CD14-positive monocyte (primary cell): ENCODE measurements at regions not wholly inside any gene's neighbourhood (a gene's known extent, or its start where the extent isn't known, plus 50 kb on each side); places are given as distances from the start of the nearest gene placed in this dataset.

Experiments used
- DNase-seq, 3 donors: peaks; one replicate each; pipeline ENCODE4 v3.0.0-alpha.2; 2011 to 2022
- H2AFZ ChIP-seq: 2 replicates; pipeline ENCODE4 v1.6.0; 2012; ENCODE audit warnings: mild to moderate bottlenecking, low read depth, low read length, inconsistent platforms; ENCODE audit not compliant: insufficient read depth, poor library complexity, severe bottlenecking
- H3K27ac ChIP-seq, 2 donors: 1 replicate in 1 of 2; 2 replicates in 1 of 2; pipeline ENCODE4 v1.5.1; 2012 to 2013; ENCODE audit warnings: low read length in 2 of 2, control low read depth in 1 of 2, inconsistent platforms in 1 of 2, low read depth in 1 of 2, mild to moderate bottlenecking in 1 of 2
- H3K27me3 ChIP-seq, 2 donors: one replicate each; pipeline versions ENCODE4 v1.6.0 to v1.6.1; 2011 to 2013; ENCODE audit warnings: low read length in 2 of 2; ENCODE audit not compliant: control insufficient read depth in 2 of 2, insufficient read depth in 2 of 2
- H3K36me3 ChIP-seq, 2 donors: replicated peaks in 1 of 2; 1 replicate in 1 of 2; 2 replicates in 1 of 2; pipeline versions ENCODE4 v1.5.1 to v1.6.1; 2012 to 2013; ENCODE audit warnings: low read length in 2 of 2, control low read depth in 1 of 2, inconsistent platforms in 1 of 2, mild to moderate bottlenecking in 1 of 2; ENCODE audit not compliant: insufficient read depth in 2 of 2, control insufficient read depth in 1 of 2
- H3K4me1 ChIP-seq, 2 donors: 1 replicate in 1 of 2; 2 replicates in 1 of 2; pipeline versions ENCODE4 v1.5.1 to v1.6.1; 2012 to 2013; ENCODE audit warnings: low read length in 2 of 2, control low read depth in 1 of 2, inconsistent platforms in 1 of 2, mild to moderate bottlenecking in 1 of 2, moderate library complexity in 1 of 2; ENCODE audit not compliant: insufficient read depth in 2 of 2, control insufficient read depth in 1 of 2
- H3K4me2 ChIP-seq: replicated peaks from 2 replicates; pipeline ENCODE3; 2012; ENCODE audit warnings: low read length, moderate library complexity, mild to moderate bottlenecking; ENCODE audit not compliant: poor library complexity, severe bottlenecking; ENCODE audit errors: extremely low read depth
- H3K4me3 ChIP-seq, 3 experiments: fragments of 200-600 bp in 1 of 3; sonication (generic) in 1 of 3; replicated peaks in 1 of 3; 1 replicate in 2 of 3; 2 replicates in 1 of 3; pipeline ENCODE4 v1.5.1; 2011 to 2013; ENCODE audit warnings: low read length in 3 of 3, mild to moderate bottlenecking in 3 of 3, control low read depth in 2 of 3, low read depth in 2 of 3, inconsistent platforms in 1 of 3, moderate library complexity in 1 of 3
- H3K79me2 ChIP-seq: 2 replicates; pipeline ENCODE4 v1.6.0; 2012; ENCODE audit warnings: mild to moderate bottlenecking, control low read depth, inconsistent platforms, low read length, moderate library complexity; ENCODE audit not compliant: insufficient read depth
- H3K9ac ChIP-seq: 2 replicates; pipeline ENCODE4 v1.6.0; 2017; ENCODE audit warnings: low read length, mild to moderate bottlenecking; ENCODE audit not compliant: insufficient read depth, poor library complexity, severe bottlenecking
- H3K9me3 ChIP-seq, 2 donors: replicated peaks in 1 of 2; 1 replicate in 1 of 2; 2 replicates in 1 of 2; pipeline versions ENCODE4 v1.5.1 to v1.6.1; 2012 to 2013; ENCODE audit warnings: low read length in 2 of 2, control low read depth in 1 of 2; ENCODE audit not compliant: control insufficient read depth in 1 of 2, insufficient read depth in 1 of 2
- H4K20me1 ChIP-seq: 2 replicates; pipeline ENCODE4 v1.6.0; 2012; ENCODE audit warnings: mild to moderate bottlenecking, low read length, control low read depth, moderate library complexity; ENCODE audit not compliant: insufficient read depth
- H3K27ac Mint-ChIP-seq, 7 donors: one replicate each; pipeline ENCODE4 v1.8.0; 2020; ENCODE audit warnings: mild to moderate bottlenecking in 7 of 7, mixed read lengths in 7 of 7, moderate library complexity in 6 of 7, inconsistent platforms in 2 of 7
- H3K27me3 Mint-ChIP-seq, 3 donors: one replicate each; pipeline ENCODE4 v1.8.0; 2021 to 2022; ENCODE audit warnings: low read depth in 3 of 3, mild to moderate bottlenecking in 3 of 3, mixed read lengths in 3 of 3, moderate library complexity in 3 of 3, inconsistent platforms in 1 of 3
- H3K36me3 Mint-ChIP-seq, 2 donors: one replicate each; pipeline ENCODE4 v1.8.0; 2020; ENCODE audit warnings: mixed read lengths in 2 of 2, inconsistent platforms in 1 of 2, mild to moderate bottlenecking in 1 of 2
- H3K4me1 Mint-ChIP-seq: one replicate; pipeline ENCODE4 v1.8.0; 2020; ENCODE audit warnings: mild to moderate bottlenecking, mixed read lengths
- H3K4me3 Mint-ChIP-seq, 2 donors: one replicate each; pipeline ENCODE4 v1.8.0; 2020; ENCODE audit warnings: mild to moderate bottlenecking in 2 of 2, mixed read lengths in 2 of 2, moderate library complexity in 1 of 2
- H3K9me3 Mint-ChIP-seq, 7 donors: one replicate each; pipeline ENCODE4 v1.8.0; 2020 to 2022; ENCODE audit warnings: mixed read lengths in 7 of 7, mild to moderate bottlenecking in 6 of 7, moderate library complexity in 6 of 7, inconsistent platforms in 2 of 7
- CTCF ChIP-seq: fragments of 200-600 bp; IDR thresholded peaks from one replicate; pipeline ENCODE4 v1.8.0; 2022; ENCODE audit warnings: antibody characterized with exemption, mild to moderate bottlenecking
- WGBS: methylation state at CpG from one replicate; pipeline ENCODE4 v1.1.5; 2013; ENCODE audit warnings: missing lambda C conversion rate; ENCODE audit not compliant: insufficient coverage; 5-methylcytosine and 5-hydroxymethylcytosine counted together
- intact Hi-C, 2 donors: fragments of 100-400 bp; cut with micrococcal nuclease; formaldehyde crosslinking; loops; one replicate each; pipeline versions ENCODE4 v1.15.0 to v1.15.1; 2023

GRCh38 chr5:114255260-114255659, 106.6 kb upstream of the KCNN2 start:
- DNase-seq: no peak
- 38% methylated on average over 2 of the region's 3 CpGs for WGBS
- Histone ChIP-seq H3K27ac (no peak overlapping the region), H4K20me1 (no peaks in the 10 kb centered on the region), H3K36me3 (no peaks in the 10 kb centered on the region), H3K9ac (no peak overlapping the region), H3K4me3 (no peak overlapping the region), H3K4me1 (no peaks in the 10 kb centered on the region), H3K27me3 (no peaks in the 10 kb centered on the region), H3K79me2 (no peaks in the 10 kb centered on the region), H3K4me2 (no peak overlapping the region), H3K9me3 (peaks cover 0 to 9% of the 10 kb centered on the region in 2 donors), H2AFZ (no peak overlapping the region)
- intact Hi-C loops: no loop called here
- no peak for TF ChIP-seq CTCF
- H3K4me1 Mint-ChIP-seq: no peaks in the 10 kb centered on the region
- peaks cover 0 to 7% (median 3%) of the 10 kb centered on the region in 7 donors for H3K9me3 Mint-ChIP-seq
- no peak overlapping the region for H3K27ac Mint-ChIP-seq
- H3K27me3 Mint-ChIP-seq: no peaks in the 10 kb centered on the region
- H3K36me3 Mint-ChIP-seq: no peaks in the 10 kb centered on the region
- no peak overlapping the region for H3K4me3 Mint-ChIP-seq

- H3K4me3 ChIP-seq: no peak overlapping the region
- no peak overlapping the region for H3K27ac Mint-ChIP-seq
- no peaks in the 10 kb centered on the region for H3K36me3 ChIP-seq
- H3K27ac ChIP-seq: no peak overlapping the region
- intact Hi-C loops: no loop called here
- no peak overlapping the region for H3K4me2 ChIP-seq
- H3K4me1 Mint-ChIP-seq: no peaks in the 10 kb centered on the region
- peaks cover 3 to 9% of the 10 kb centered on the region in 2 donors for H3K9me3 ChIP-seq
- H3K4me1 ChIP-seq: no peaks in the 10 kb centered on the region
- H3K27me3 ChIP-seq: no peaks in the 10 kb centered on the region
- 94% methylated on average over 3 of the region's 3 CpGs for WGBS
- H3K9ac ChIP-seq: no peak overlapping the region
- no peaks in the 10 kb centered on the region for H3K27me3 Mint-ChIP-seq
- H3K79me2 ChIP-seq: no peaks in the 10 kb centered on the region
- no peaks in the 10 kb centered on the region for H3K36me3 Mint-ChIP-seq
- no peak overlapping the region for H3K4me3 Mint-ChIP-seq
- no peak for DNase-seq
- H3K9me3 Mint-ChIP-seq: peaks cover 0 to 8% (median 3%) of the 10 kb centered on the region in 7 donors
- no peaks in the 10 kb centered on the region for H4K20me1 ChIP-seq
- no peak overlapping the region for H2AFZ ChIP-seq
- TF ChIP-seq CTCF: no peak
Observed at GRCh38 chr5:114261989-114262388, 99.9 kb upstream of the KCNN2 start.
